GM12878 (cell line): ENCODE measurements at regions not wholly inside any gene's neighbourhood (a gene's known extent, or its start where the extent isn't known, plus 50 kb on each side); places are given as distances from the start of the nearest gene placed in this dataset.

Experiments used
- EZH2 ChIP-seq: IDR thresholded peaks from 2 replicates; pipeline ENCODE4 v1.6.1; 2012; ENCODE audit warnings: low read depth, mild to moderate bottlenecking, control low read depth, inconsistent platforms, low read length, borderline replicate concordance; ENCODE audit not compliant: control insufficient read depth
- NR2C2 ChIP-seq: IDR thresholded peaks from 2 replicates; pipeline ENCODE4 v1.6.1; 2011; ENCODE audit warnings: borderline replicate concordance, low read depth; ENCODE audit not compliant: control insufficient read depth, insufficient read length
- RAD21 ChIP-seq: IDR thresholded peaks from 2 replicates; pipeline ENCODE4 v1.6.1; 2011; ENCODE audit warnings: mild to moderate bottlenecking, low read depth, low read length, moderate library complexity; ENCODE audit not compliant: insufficient read depth
- RCOR1 ChIP-seq: conservative IDR thresholded peaks from 2 replicates; pipeline ENCODE4 v1.6.1; 2012; ENCODE audit warnings: low read depth, low read length, improper control_type of control experiment
- SPI1 ChIP-seq: IDR thresholded peaks from 2 replicates; pipeline ENCODE4 v1.6.1; 2011; ENCODE audit warnings: low read depth, mild to moderate bottlenecking, low read length, moderate library complexity, borderline replicate concordance; ENCODE audit not compliant: insufficient read depth
- SREBF2 ChIP-seq: IDR thresholded peaks from 2 replicates; pipeline ENCODE4 v1.6.1; 2012; ENCODE audit warnings: mild to moderate bottlenecking, low read length
- TF ChIP-seq, protein P1 (sequence below): IDR thresholded peaks from 2 replicates; pipeline ENCODE4 v1.6.1; 2012; ENCODE audit warnings: low read depth, low read length, improper control_type of control experiment
- TF ChIP-seq, protein P2 (sequence below): IDR thresholded peaks from 2 replicates; pipeline ENCODE4 v1.6.1; 2011; ENCODE audit warnings: borderline replicate concordance, low read depth, mild to moderate bottlenecking, moderate library complexity, low read length; ENCODE audit not compliant: insufficient read depth, poor library complexity, severe bottlenecking

DNA sequence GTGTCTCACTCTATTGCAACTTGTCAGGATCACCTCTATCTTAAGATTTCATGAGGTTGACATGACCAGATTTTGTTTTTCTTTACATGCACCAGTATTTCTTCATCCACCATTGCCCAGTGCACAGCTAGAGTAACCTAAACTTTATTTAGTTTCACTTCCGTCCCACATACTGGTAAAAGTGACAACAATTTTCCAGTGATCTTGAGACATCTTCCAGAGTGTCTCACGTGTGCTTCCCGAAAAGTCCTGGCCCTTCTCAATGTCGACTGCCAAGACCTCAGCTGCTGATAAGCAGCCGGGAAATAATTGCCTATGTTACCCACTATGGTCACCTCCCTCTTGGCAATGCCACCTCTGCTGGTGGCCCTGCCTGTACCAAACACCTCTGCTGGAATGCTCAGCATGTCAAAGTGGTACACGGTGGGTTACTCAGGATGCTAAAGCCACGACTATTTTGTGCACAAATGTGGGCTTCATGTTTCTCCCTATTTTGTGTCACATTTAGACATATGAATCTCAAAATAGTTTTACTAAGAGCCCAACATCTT, 379.7 kb upstream of the TGFBR2 start:
- TF ChIP-seq RCOR1 = no peak
- TF ChIP-seq NR2C2 = no peak
- no peak for TF ChIP-seq EZH2
- TF ChIP-seq RAD21 = no peak
- no peak for TF ChIP-seq SPI1
- TF ChIP-seq, protein P1, sequence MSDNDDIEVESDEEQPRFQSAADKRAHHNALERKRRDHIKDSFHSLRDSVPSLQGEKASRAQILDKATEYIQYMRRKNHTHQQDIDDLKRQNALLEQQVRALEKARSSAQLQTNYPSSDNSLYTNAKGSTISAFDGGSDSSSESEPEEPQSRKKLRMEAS = no peak
- TF ChIP-seq SREBF2 = no peak
- TF ChIP-seq, protein P2, sequence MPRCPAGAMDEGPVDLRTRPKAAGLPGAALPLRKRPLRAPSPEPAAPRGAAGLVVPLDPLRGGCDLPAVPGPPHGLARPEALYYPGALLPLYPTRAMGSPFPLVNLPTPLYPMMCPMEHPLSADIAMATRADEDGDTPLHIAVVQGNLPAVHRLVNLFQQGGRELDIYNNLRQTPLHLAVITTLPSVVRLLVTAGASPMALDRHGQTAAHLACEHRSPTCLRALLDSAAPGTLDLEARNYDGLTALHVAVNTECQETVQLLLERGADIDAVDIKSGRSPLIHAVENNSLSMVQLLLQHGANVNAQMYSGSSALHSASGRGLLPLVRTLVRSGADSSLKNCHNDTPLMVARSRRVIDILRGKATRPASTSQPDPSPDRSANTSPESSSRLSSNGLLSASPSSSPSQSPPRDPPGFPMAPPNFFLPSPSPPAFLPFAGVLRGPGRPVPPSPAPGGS = no peak
